Medulla oblongata (tissue), 1 donor: ENCODE measurements at regions not wholly inside any gene's neighbourhood (a gene's known extent, or its start where the extent isn't known, plus 50 kb on each side); places are given as distances from the start of the nearest gene placed in this dataset.

ENCODE experiments used
- DNase-seq: peaks from one replicate; pipeline ENCODE4 v3.0.0-alpha.2; 2015; ENCODE audit errors: extremely low spot score

DNA sequence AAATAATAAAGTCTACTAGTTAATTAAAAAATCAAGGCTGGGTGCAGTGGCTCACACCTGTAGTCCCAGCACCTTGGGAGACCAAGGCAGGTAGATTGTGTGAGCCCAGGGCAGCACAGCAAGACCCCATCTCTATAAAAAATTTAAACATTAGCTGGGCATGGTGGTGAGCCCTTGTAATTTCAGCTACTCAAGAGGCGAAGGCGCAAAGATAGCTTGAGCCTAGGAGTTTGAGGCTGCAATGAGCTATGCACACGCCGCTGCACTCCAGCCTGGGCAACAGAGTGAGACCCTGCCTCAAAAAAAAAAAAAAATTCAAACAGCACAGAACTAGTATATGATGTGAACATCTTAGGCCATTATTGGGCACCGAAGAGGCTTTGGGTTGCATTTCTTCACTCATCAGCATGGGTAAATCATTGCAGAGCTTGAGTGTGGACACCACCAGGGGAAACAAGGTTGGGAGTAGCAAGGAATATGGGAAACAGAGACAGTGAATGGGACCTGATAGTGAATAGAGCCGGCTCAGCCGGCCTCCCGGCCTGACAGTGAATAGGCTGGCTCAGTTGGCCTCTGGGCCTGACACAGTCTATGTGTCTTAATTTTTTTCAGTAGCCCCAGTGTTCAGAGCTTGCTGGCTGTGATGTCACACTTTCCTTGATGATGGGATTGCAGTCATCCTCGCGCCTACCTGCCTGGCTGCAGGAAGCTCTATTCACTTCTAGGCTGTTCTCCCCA is 89.1 kb upstream of the ERRFI1 start:
- no peak for DNase-seq

DNA sequence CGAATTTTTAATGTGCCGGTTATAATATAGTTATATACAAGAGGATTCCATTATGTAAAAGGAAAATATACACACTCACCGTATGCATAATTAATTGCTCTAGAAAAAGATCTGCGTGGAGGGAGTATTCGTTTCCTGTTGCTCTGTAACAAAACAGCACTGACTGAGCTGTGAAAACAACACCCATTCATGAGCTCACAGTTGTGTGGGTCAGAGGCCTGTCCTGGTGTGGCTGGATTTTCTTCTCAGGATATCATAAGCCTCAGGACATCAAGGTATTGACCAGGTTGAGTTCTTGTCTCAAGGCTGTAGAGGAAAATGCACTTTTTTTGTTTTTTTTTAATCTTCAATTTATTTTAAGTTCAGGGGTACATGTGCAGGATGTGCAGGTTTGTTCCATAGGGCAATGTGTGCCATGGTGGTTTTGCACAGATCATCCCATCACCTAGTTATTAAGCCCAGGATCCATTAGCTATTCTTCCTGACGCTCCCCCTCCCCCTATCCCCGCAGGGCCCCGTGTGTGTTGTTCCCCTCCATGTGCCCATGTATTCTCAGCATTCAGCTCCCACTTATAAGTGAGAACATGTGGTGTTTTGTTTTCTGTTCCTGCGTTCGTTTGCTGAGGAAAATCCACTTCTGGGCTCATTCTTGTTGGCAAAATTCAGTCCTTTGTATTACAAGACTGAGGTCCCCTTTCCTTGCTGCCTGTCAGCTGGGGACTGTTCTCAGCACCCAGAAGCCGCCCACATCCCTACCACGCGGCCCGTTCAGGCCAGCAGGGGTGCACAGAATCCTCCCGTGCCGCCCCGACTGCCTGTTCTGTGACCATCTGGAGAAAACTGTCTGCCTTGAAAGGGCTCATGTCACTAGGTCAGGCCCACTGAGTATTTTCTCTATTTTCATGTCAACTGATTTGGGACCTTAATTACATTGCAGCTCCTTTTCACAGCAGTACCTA is 87.4 kb upstream of the ERRFI1 start:
- DNase-seq: no peak

DNA sequence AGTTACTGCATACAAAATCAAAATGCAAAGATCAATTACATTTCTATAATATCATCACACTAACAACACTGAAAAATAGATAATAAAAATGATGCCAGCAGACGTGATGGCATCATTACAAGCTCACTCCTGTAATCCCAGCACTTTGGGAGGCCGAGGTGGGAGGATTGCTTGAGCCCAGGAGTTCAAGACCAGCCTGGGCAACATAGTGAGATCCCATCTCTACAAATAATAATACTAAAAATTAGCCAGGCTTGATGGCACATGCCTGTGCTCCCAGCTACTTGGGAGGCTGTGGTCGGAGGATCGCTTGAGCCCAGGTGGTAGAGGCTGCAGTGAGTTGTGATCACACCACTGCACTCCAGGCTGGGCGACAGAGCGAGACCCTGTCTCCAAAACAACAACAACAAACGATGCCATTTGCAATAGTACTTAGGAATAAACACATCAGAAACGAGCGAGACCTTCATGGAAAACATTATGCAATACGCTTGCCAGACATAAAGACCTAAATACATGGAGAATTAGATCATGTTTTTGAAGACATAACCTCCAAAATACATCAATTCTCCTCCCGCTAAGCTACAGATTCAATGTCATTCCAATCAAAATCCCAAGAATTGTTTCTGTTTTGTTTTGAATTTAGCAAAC is 86.6 kb upstream of the ERRFI1 start:
- DNase-seq: no peak

DNA sequence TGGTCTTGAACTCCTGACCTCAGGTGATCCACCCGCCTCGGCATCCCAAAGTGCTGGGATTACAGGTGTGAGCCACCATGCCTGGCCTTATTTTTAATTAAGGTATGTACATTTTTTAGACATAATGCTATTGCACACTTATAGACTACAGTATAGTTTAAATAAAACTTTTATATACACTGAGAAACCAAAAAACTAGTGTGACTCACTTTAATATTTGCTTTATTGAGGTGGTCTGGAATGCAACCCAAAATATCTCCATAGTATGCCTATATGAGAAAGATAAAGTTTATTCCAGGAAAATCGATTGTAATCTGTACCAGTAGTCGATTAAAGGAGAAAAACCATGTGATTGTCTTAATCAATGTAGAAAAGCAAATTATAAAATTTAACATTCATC is 85.5 kb upstream of the ERRFI1 start:
- no peak for DNase-seq

DNA sequence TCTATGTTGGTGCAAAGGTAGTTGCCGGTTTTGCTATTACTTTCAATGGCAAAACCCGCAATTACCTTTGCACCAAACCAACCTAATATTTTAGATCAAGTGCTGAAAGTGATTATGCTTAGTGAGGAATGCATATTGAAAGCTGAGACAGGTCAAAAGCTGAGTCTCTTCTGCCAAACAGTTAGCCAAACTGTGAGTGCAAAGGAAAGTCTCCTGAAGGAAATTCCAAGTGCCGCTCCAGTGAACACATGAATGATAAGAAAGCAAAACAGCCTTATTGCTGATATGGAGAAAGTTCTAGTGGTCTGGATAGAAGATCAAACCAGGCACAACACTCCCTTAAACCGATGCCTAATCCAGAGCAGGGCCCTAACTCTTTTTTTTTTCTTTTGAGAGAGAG is 83.1 kb upstream of the ERRFI1 start:
- DNase-seq: no peak

DNA sequence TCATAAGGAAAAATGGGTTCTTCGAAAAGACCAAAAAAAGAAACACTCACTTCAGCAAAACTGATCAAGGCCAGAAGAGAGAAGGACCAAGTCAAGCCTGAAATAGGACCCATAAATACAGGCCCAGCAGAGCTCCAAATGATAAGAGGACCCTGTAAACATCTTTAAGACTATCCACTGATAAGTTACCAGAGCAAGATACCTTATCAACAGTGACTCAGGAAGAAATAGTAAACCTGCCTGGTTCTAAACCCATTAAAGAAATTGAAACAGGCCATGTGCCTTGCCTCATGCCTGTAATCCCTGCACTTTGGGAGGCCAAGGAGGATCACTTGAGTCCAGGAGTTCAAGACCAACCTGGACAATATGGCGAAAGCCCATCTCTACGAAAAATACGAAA is 81.8 kb upstream of the ERRFI1 start:
- no peak for DNase-seq

DNA sequence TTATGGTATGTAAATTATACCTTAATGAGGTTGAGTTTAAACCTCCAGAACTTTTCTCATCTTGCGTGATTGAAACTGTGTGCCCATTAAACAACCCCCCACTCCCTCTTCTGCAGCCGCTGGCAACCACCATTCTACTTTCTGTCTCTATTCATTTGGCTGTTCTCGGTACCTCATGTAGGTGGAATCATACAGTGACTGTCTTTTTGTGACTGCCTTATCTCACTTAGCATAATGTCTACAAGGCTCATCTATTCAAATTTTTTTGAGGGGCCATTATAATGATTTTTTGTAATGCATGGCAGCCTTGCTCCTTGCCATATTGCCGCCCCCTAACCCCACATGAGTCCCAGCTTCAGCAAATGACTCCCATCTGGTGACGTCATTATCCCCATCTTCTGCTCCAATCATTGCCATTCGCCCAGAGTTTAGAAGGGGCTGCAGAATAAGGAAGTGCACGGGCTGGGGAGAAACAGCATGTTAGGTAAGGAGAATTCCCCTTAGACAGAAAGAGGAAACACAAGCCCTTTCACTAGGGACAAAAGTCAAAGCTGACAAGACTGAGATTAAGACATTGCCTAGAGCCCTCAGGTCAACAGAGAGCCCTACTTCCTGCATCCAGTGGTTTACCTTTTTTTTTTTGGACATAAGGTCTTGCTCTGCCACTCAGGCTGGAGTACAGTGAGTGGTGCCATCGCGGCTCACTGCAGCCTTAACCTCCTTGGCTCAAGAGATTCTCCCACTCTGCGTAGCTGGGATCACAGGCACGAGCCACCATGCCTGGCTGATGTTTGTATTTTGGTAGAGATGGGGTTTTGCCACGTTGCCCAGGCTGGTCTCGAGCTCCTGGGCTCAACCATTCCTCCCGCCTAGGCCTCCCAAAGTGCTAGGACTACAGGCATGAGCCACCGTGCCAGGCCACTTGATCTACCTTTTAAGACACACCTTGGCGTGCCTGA is 78.4 kb upstream of the ERRFI1 start:
- DNase-seq: no peak

DNA sequence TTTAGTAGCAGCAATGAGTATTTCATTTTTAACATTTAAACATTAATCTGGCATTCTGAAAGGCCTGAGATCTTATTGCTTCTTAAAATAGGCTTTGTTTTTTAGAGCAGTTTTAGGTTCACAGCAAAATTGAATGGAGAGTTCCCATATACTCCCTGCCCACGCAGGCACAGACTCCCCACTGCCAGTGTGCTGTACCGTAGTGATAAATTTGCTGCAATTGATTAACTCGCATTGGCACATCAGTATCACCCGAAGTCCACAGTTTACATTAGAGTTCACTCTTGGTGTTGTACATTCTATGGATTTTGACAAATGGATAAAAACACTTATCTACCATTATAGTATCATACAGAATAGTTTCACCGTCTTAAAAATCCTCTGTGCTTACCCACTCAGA is 71.8 kb upstream of the ERRFI1 start:
- no peak for DNase-seq

DNA sequence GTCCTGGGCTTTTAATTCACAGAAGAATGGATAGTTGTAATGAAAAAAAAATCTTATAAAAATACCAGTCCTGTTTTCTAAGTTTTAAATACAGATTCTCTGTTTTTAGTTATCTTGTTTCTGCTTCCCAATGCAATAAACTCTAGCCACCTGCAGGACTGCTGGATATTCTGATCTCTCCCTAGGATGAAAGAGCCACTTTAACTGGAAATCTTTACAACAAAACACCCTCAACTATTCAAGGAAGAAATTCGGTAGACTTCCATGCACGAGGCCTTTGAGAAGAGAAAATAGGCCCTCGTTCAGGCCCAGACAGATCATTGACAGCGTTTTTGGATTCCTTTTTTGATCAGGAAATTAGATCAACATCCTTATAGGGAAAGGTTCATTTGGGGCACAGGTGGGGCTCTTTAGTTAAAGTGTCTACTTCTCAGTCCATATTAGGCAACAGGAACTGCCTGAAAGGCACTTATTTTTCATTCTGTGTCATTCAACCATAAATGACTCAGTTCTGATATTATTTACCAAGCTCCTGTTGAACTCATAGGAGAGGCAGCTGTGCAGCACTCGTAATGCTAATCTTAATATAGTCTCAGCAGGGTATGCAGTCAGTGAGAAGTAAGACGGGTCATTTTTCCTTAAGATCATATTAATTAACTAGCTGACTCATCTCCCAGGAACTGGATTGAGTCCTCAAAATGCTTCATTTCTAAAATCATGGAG is 71.1 kb upstream of the ERRFI1 start:
- DNase-seq: no peak

DNA sequence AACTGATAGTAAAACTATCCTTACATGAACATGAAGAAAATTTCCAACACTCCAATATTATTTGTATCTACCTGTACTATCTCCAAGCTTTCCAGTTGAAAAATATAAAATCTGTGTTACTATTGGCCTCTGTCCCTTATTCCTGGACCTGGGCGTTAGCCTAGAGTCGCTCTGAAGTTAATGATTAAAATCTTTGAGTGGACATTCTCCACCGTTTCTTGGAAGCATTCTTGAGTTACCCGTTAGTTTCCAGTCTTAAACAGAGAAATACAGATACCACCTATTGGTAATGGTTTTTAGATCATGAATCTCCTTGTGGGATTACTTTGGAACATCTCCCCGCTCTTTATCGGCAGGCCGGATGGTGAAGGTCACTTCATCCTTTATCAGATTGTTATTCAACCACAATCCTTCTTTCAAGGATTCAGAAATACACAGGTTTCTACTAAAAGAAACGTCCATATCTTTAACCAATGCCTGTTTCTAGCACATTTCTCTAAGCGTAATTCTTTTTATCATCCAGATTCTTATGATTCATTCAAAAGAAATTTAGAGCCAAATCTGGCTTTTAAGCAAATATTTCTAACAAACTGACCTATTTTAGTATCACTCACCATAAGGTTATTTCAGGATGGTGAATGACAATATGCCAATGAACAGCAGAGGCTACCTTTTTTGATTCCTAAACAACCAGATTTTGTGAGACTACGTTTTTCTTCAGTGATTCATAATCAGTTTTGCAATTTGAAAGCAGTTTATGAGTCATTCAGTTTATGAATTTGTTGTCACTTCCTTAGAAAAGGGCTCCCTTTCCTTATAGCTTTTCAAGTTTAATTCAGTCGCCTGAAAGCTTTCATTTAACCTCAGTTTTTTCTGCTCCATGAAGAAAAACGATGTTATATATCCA is 70.2 kb upstream of the ERRFI1 start:
- DNase-seq: no peak

DNA sequence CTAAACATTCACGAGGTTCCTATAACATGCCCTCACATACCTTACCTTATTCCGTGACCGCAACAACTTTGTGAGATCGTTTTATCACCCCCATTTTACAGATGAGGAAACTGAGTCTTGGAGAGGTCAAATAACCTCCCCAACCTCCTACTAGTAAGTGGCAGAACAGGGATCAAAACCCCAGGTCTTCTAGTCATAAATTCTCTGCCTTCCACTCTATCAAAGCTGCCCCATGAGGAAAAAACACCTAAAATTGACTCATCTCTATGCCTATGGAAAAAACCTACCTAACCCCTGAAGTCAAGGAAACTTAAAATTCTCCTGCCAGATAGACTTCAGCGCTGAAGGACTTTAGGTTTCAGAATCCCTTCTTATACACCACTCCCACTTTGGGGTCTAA is 69.5 kb upstream of the ERRFI1 start:
- DNase-seq: no peak

DNA sequence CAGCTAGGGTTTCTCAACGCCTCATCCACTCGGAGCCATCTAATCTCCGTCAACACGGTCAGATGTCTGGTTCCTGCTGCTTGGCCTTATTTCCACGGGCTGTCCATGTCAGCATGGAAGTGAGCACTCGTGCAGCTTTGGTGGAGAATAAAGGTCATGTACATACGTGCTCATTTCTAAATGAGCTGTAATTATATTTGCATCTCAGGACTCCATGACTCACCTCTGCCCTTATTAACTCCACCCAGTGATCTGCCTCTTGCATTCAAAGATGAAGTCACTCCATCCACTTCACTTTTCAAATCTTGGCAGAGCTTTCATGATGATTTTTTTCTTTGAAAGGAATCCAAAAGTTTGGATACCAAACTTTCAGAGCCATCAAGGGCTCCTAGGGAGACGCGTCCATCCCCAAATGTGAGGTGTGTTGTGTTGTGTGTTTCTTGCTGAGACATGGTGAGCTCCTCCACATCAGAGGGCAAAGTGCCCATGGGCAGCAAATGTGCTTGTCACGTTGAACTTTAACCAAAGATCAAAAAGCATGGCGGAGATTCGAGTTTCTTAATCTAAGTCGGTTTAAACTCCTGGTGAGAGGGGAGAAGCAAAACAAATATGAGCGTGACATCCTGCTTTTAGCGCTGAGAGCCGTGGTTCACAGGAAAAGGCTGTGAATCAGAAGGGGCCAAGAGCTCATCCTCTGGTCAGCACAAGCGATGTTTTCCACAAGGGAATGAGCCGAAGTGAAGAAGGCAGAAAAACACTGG is 68.6 kb upstream of the ERRFI1 start:
- DNase-seq: no peak

DNA sequence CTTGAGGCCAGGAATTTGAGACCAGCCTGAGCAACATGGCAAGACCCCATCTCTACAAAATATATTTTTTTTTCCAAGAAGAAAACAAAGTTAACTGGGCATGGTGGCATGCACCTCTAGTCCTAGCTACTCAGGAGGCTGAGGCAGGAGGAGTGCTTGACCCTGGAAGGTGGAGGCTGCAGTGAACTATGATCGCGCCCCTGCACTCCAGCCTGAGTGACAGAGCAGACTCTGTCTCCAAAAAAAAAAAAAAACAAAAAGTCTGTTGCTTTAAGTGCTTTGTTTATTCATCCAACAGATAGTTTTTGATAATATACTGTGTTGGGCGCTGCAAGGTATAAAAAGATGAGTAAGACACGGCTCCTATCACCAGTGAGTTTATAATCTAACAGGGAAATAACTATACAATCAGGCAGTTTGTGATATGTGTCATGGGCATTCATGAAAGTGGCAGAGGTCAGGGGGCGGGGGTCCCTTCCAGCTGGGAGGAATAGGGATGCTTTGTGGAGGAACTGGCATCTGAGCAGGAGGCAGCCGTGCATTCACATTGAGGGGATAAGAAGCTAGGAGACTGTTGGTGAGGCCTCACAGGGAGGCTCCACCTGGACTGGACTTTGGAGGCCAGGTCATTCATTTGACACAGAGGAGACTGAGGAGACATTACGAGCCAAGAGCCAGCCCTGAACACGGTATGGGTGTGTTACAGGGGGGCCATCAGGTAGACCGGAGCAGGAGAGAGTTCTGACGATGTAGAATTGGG is 67.3 kb upstream of the ERRFI1 start:
- no peak for DNase-seq

DNA sequence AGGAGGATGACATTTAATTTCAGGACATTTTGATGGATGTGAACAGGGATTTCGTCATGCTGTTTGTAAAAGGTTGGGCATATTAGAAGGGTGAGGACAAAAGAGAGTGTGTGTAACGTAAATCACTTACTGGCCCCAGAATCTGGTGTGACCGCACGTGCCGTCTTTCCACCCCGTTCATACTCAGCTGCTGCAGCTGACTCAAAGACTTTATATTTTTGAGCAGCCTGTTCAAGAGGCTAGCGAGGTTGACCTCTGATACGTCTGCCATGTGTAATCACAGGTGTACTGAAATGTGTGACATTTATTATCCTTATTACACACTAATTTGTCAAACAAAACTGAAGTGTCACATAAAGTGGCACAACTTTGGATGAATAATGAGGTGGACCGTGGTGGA is 66.5 kb upstream of the ERRFI1 start:
- no peak for DNase-seq

DNA sequence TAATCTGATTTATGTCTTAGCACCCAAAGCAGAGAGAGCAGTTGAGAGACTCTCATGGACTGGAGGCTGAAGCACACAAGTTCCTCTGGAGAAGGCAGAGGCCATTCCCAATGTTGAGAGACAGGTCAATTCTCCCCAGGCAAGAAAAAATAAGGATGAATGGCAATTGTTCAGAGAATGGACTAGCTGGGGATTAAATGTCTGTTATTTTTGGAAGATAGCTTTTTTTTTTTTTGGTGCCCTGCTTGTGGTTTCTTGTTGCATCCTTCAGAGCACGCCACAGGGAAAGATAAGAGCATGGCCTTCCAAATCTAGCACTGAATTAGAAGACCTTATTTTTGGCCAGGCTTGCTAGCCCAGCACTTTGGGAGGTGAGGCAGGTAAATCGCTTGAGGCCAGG is 65.6 kb upstream of the ERRFI1 start:
- no peak for DNase-seq

DNA sequence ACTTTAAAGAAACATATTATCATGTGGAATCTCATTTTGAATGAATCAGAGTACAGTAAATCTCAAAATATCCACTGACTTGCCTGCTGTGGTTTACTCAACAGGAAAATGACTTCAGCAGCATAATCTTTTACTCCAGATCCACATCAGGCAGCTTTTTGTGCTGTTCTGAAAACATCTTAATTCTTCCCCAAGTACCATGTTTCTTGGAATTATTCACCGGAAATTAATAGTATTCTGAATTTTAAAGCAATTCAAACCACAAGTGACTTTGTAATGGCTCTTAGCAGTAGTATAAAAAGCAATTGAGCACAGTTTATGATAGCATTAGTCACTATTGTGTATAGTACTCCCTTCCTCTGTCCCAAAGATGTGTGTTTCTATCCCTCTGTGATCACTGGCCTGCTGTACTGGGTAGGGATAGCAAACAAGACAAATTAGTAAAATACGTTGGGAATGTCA is 64.2 kb upstream of the ERRFI1 start:
- DNase-seq: no peak

DNA sequence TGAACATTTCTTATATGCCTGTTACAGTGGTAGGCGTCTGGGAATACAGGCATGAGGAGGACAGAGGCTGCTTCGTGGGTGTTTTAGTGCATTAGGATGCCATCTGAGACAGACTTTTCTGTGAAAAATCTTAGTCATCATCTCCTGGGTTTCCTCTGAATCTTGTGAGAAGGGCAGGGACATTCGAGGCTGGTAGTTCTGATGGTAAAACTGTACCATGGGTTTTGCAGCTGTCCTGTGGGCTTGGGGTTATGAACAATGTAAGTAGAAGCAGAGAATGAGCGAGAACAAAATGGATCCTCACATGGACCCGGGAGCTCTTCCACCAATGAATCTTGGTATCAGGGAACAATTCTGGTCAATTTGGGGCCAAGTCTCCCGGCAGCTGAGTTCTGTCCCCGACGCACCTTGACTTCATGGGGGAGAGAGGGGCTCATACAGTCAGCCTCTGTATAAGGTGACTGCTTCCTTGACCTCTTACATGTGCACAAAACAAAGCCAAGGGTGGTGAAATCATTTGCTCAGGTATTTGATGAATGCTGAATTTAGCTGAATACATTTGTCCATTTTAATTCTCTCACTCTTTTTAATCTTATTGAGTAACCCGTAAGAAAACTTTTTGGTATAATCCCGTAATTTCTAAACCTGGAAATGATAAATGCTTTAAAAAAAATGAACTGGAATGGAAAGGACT is 63.6 kb upstream of the ERRFI1 start:
- DNase-seq: no peak
